NCI-H345 (cell line): ENCODE measurements at regions not wholly inside any gene's neighbourhood (a gene's known extent, or its start where the extent isn't known, plus 50 kb on each side); places are given as distances from the start of the nearest gene placed in this dataset.

Experiments used
- DNase-seq: peaks from one replicate; lab custom pipeline; 2025; lab: John Stamatoyannopoulos, UW

DNA sequence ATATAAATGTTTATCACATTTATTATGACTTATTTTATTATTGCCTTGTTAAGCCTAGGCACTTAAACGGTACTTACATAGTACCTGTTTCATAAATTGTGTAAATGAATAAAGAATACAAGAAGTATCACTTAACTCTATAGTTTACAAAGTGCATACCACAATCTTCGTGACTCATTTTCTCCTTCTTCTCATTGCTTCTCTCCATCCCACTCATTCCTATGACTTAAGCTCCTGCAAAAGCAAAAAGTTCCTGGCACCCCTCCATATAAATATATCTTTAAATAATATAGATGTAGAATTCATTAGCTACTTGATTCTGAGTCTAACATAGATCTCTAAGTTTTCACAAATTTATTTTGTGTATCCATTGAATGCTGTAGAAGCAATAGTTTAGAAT is 1382.0 kb upstream of the CELF2 start:
- no peak for DNase-seq

DNA sequence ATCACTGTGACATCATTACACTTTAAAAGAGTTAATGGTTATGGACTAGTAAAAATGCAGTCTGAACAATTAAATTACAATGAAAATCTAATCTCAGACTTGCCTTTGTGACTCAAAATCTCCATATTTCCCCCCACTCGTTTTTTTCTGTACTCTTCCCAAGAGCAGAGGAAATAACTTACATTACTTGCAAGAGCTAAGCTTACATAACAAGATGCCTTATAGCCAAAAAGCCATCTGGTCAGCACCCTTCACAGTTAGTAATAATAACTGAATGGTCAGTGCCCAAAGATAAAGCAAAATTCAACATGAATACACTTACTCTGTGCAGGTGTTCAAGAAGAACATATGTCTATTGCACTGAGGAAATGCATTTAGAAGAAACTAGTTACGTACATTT is 1381.5 kb upstream of the CELF2 start:
- no peak for DNase-seq

DNA sequence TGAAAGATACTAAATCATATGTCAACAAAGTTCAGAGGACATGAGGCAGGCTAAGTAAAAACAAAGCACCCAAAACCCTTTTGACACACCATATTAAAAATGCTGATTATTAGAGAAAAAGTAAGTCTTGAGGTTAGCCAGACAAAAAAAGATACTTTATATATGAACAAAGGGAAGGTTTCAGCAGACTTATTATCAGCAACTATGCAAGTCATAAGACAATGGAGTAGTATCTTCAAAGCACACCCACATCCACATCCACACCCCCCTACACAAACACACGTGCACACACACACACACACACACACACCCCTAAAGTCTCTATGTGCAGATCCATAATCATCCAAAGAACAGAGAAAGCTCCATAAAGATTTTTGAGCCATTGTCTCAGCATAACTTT is 1373.9 kb upstream of the CELF2 start:
- no peak for DNase-seq

DNA sequence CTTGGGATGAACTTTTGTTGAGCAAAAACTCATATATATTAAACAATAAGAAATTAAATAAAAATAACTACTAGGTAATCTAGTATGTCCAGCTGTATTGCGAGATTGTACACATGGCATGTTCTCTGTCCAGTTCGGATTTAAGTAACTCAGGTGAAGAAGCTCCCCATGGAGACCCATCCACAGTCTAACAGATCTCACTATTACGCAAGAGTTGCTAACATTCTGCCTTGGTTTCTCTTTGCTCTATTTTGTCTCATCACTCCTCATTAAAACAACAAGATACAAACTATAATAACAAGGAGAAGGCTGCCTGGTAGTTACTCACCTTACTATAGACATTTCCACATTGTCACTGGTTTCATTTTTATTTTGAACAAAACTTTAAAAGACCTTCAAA is 1372.3 kb upstream of the CELF2 start:
- no peak for DNase-seq

DNA sequence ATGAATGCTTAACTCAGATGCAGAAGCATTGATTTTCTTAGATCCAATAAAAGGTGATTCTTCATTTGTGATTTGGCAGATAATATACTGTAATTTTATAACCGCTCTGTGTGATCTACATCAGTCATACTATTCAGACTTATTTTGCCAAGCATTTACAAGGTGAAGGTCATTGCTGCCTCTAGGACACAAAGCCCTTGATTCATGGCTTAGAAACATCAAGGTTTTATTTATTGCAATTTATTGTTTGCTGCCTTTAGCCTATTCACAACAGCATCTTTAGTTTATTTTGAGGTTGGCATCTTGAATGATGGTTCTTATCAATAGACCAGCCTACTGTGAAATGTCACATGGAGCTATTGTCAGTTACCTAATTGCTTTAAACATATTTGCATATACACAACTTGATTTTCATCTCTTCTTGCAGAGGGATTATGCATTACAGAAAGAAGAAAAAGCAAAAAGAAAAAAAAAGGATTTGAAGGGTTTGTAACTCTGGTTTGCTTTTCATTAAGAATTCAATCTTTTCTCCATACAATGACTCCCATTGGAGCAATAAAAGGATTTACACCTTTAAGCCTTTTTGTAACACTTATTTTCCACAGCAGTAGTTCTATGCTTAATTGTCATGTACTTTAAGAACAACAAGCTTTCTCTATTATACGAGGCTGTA is 1371.6 kb upstream of the CELF2 start:
- no peak for DNase-seq

DNA sequence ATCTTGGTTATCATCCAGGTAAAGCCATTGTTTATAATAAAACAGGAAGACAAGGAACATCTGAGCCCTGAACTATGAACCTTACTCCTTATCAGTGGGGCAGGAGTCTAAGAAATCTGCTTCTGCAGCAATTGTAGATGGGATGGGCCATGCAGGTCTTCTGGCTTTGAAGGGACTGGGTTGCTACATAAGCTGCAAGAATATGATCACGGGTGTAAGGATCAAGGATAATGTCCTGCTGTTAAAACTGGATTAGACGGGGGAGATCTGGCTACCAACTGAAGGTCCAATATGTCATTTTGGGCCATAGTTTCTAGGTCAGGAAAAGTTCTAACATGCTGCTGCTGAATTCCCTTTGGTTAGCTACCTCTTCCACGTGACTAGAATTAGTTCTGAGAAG is 1363.4 kb upstream of the CELF2 start:
- DNase-seq: no peak

DNA sequence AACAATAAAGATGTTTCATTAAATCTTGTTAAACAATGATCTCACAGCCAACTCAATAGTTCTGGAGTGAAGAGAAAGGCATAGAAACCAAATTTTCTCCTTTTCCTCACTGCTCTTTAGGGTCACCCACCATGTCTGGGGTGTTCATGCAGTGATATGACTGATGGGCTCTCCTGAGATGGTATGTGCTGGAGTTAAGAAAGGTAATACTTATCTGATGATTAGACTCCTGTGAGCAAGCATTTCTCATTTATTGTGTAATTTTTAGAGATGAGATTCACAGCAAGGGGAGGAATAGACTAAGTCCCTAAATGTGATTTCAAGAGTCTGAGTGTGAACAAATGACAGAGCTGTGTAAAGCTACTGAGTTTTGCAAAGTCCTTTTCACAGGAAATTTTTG is 1361.3 kb upstream of the CELF2 start:
- DNase-seq: no peak

DNA sequence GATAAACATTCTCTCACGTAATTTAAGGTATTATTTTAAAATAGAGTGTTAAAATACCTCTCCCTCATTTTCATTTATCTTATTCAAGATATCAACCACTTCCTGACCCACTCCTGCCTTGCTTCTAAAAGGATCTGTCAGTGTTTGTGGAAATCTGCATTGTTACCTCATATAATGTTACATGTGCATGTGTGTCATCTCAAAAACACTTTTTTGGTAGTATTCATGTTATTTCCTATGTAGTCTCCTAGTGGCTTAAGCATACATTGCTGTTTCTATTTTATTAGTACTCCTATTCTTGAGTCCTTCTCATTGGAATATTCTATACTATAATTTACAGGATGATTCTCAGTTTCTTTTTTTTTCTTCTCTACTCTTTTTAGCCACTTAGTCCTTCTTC is 1360.7 kb upstream of the CELF2 start:
- no peak for DNase-seq

DNA sequence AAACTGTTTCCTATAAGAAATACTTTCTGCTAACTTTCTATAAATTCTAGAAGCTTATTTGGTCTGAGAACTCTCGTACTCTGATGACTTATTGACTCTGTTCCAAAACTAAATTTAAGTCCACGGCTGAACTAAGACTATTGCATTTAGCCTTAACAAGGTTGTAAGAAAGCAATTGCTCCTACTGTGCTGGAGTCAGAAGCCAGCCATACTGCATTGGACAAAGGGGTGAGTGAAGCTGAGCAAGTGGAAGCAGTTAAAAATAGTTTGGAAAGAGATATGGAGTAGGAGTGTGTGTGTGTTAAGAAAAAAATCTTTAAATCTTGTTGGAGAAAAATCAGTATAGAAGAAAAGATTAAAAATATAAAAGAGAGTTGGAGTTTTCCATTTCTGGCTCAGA is 1360.1 kb upstream of the CELF2 start:
- DNase-seq: no peak

DNA sequence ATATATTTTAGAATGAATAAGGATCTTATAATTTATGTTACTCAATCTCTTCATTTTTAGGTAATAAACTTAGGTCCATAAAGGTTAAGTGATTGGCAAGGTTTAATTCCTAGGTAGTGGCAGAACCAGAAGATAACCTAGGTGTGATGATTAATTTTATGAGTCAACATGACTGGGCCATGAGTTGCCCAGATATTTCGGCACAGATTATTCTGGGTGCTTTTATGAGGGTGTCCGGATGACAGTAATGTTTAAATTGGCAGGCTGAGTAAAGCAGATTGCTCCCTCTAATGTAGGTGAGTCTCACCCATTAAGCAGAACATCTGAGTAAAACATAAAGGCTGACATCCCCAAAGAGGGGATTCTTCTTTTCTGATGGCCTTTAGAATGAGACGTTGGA is 1349.3 kb upstream of the CELF2 start:
- no peak for DNase-seq

DNA sequence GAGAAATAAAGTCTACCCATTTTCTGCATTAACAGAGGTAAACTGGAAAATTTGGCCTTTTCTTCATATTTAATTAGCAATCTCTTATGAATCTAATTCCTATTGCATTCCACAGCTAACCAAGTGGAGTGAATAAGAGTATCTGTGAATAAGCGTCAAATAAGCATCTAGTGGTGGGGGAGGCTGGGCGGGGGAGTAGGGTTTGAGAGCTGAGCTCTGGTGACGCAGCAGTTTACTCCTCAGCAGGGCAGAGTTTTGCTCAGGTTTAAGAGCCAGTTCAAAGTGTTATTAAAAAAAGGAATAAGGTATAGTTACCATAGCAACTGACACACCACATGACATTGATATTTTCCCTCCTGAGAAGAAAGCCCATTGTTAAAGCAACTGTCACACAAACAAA is 1346.8 kb upstream of the CELF2 start:
- no peak for DNase-seq

DNA sequence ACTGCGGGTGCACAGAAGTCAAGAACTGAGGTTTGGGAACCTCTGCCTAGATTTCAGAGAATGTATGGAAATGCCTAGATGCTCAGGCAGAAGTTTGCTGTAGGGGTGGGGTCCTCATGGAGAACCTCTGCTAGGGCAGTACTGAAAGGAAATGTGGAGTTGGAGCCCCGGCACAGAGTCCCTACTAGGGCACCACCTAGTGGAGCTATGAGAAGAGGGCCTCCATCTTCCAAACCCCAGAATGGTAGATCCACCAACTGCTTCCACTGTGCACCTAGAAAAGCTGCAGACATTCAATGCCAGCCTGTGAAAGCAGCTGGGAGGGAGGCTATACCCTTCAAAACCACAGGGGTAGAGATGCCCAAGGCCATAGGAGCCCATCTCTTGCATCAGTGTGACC is 1336.0 kb upstream of the CELF2 start:
- DNase-seq: no peak

DNA sequence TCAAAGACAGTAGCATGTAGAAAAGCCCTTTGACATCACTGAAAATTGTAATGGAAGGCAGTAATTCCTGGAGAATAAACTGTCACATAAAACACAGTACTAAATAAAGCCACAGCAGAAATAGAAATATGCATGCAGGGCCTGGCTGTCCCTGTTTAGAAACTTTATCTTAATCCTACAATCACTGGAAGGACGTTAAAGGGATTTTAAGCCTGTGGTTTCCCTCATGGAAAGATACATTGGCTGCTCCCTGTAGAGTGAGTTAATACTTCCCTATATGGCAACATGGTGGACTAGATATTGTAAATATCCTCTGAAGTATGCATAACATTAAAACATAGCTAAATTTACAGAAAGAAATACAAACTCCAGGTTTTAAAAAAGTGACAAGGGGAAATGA is 1334.9 kb upstream of the CELF2 start:
- DNase-seq: no peak

DNA sequence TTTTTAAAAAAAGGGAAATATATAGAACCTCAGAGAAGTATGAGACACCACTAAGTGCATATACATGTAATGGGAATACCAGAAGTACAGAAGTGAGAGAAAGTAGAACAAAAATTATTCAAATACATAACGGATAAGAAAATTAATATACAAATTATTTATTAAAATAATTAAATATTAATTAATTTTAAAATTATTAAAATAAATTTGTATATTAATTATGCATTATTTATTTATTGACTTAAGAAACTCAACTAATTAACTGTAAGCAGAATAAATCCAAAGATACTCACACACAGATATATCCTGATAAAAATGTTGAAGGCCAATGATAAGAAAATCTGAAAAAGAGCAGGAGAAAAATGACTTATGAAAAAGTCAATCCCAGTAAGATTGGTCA is 1333.5 kb upstream of the CELF2 start:
- no peak for DNase-seq

DNA sequence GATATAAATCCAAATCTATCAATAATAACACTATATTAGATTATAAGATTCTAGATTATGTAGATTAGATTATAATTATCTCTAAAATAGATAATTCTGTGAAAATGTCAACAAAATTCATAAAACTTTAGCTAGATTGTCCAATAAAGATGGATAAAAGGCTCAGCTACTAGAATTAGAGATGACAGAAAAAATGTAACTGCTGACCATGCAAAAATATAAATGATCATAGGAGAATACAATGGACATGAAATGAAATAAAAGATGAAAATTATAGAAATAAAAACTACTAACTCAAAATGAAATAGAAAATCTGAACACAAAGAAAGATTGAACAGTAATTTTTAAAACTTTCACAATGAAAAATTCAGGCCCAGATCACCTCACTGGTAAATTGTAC is 1332.1 kb upstream of the CELF2 start:
- DNase-seq: no peak

DNA sequence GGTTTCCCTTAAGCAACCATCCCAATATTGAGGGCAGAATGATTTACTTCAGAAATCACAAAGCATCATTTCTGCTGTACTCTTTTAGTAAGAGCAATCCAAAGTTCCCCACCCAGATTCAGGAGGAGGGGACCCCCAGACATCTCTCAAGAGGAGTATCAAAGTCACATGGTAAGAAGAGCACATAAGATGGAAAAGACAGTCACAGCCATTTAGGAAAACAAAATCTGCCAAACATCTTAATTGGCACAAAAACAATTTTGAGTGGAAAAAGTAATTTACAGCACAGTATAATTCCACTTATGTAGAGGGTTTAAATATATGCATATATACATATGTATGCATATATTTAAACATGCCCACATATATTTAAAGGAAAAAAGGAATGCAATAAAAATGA is 1329.0 kb upstream of the CELF2 start:
- no peak for DNase-seq

DNA sequence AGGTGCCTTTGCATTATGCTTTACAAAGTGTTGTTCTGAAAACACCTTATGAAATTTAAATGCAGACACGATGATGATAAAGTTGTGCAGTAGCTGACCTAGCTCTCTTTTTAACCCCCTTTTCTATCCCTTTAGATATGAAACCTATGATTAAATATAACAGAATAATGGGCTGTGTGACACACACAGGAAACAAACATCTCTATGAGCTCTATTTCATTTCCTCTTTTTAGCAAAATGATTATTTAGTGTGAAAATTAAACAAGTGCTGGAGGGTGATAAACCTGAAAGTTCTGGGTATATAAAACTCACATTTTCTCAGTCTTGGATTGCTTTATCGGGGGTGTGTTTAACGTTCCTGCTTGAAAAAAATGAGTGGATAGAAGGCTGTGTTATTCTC is 1310.5 kb upstream of the CELF2 start:
- DNase-seq: no peak

DNA sequence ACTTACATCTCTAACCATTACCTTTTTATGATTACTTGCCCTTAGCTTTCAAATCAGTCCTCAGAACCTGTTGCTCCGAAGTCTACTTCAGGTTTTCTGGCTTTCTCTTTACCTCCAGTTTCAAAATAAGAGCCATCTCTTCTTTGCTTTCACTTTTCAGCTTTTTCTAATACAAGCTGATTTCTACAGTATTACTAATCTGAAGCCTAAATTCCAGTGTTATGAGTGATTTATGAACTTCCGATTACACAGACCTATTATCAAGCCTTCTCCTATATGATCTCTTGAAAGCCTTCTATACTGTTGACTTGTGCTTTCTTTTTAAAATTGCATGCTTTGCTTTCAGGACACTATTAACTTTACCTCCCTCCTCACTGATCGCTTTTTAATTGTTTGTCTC is 1307.8 kb upstream of the CELF2 start:
- DNase-seq: no peak

DNA sequence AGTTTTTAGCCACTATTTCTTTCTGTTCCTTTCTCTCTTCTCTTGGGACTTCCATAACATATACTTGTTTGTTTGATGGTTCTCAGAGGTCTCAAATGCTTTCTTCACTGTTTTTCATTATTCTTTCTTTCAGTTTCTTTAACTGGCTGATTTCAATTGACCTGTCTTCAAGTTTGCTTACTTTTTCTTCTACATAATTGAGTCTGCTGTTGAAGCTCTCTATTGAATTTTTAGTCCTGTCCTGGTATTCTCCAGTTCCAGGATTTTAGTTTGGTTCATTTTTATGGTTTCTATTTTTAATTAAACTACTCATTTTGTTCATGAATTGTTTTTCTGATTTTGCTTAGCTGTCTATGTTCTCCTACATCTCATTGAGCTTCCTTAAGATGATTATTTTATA is 1305.3 kb upstream of the CELF2 start:
- no peak for DNase-seq

DNA sequence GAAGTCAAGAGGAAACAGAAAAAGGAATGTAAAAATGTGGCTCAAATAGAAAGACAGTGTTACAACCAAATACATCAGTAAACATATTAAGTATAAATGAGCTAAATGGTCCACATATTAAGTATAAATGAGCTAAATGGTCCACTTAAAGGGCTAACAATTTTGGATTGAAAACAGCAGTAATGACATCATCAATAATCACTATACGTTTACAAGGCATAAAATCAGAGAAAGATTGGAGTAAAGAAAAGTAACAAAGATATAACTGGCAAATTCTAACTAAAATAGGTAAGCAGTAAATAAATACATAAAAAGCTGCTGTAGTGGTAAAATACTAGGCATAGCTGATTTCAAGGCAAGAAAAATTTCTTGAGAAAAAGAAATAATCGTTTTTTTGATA is 1298.4 kb upstream of the CELF2 start:
- DNase-seq: no peak

DNA sequence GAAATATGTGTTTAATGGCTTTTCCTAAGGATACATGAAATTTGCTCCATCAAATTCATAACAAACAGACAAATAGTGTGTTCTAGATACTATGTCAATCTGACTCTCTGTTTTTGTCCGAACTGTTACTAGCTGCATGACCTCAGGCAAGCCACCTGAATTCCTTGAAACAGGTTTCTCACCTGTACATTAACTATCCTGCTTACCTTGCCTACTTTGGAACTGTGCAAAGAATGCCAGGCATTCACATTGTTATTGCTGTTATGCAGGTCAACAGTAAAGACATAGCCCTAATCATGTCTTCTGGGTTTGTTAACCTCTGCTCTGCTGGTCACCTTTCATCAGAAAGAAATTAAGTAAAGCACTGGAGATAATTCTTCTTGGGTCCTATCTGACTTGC is 1283.9 kb upstream of the CELF2 start:
- DNase-seq: no peak

DNA sequence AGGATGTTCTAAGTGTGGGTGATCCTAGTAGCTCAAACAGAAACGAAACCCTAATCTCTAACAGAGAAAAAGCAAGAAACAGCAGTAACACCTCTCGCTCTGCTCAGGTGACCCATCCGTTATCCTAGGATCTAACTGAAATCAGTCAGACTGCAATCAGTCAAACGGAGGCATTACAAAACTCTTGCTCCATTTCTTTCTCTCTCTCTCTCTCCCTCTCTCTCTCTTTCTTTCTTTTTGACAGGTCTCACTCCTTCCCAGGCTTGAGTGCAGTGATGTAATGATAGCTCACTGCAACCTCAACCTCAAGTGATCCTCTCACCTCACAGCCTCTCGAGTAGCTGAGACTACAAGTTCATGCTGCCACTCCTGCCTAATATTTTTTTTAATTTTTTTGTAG is 1283.5 kb upstream of the CELF2 start:
- no peak for DNase-seq

DNA sequence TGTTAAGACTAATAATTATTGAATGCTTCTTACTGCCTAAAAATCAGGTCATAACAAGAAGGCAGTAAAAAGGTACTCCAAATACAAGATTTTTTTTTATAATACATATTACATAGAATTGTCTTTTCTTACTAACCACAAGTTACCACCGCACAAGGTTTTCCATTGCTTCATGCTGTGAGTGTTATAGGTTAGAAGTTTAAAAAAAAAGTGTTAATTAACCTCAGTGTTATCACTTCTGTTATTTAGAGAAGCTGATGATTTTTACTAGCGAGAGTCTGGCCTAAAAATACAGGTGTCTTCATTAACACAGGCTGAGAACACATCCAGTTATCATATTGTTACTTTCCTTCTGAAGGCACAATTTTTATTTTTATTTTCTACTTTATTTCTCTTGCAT is 1281.9 kb upstream of the CELF2 start:
- DNase-seq: no peak

DNA sequence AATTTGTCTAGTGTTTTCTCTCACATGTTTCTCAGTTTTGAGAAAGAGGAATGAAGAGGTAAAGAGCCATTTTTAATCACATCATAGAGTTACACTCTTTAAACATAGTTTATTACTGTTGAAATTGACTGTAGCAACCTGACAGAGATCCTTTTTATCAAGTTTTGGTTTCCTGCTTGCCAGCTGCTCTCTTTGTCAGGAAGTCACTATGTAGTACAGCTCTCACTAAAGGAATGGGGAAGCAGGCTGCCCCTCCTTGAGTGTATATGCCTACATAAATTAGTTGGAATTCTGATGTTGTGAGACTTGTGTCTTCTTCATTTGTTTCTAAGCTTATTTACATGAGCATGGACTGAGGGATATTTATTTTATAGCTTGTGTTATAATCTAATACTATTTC is 1274.0 kb upstream of the CELF2 start:
- DNase-seq: no peak

DNA sequence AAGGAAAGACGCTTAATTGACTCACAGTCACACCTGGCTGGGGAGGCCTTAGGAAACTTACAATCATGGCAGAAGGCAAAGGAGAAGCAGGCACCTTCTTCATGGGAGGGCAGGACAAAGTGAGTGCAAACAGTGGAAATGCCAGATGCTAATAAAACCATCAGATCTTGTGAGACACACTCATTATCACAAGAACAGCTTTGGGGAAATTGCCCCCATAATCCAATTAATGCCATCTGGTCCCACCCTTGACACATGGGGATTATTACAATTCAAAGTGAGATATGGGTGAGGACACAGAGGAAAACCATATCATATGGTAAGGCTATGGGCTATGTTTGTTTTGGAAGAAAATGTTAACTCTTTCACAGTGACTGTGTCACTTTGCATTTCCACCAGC is 1272.5 kb upstream of the CELF2 start:
- no peak for DNase-seq
